Mesothelial cell of epicardium (in vitro differentiated cells): ENCODE measurements at regions not wholly inside any gene's neighbourhood (a gene's known extent, or its start where the extent isn't known, plus 50 kb on each side); places are given as distances from the start of the nearest gene placed in this dataset.

Experiments used
- DNase-seq, 2 experiments: peaks; one replicate each; pipeline ENCODE4 v3.0.0; 2021; ENCODE audit warnings: low spot score in 2 of 2; ENCODE audit not compliant: unreplicated experiment in 2 of 2
- H3K27ac Mint-ChIP-seq: 2 replicates; pipeline ENCODE4 v1.8.0; 2021; ENCODE audit warnings: mixed read lengths
- H3K27me3 Mint-ChIP-seq: 2 replicates; pipeline ENCODE4 v1.8.0; 2021; ENCODE audit warnings: low read depth, mixed read lengths
- H3K36me3 Mint-ChIP-seq: 2 replicates; pipeline ENCODE4 v1.8.0; 2021; ENCODE audit warnings: mixed read lengths
- H3K4me1 Mint-ChIP-seq: 2 replicates; pipeline ENCODE4 v1.8.0; 2021; ENCODE audit warnings: mixed read lengths
- H3K4me3 Mint-ChIP-seq: 2 replicates; pipeline ENCODE4 v1.8.0; 2021; ENCODE audit warnings: mild to moderate bottlenecking, moderate library complexity, mixed read lengths
- H3K9me3 Mint-ChIP-seq: 2 replicates; pipeline ENCODE4 v1.8.0; 2021; ENCODE audit warnings: mixed read lengths
- TF ChIP-seq, protein P1 (sequence below): fragments of 200-600 bp; sonication (generic); IDR thresholded peaks from one replicate; pipeline ENCODE4 v1.5.0; 2021; ENCODE audit warnings: antibody characterized with exemption; ENCODE audit not compliant: unreplicated experiment

DNA sequence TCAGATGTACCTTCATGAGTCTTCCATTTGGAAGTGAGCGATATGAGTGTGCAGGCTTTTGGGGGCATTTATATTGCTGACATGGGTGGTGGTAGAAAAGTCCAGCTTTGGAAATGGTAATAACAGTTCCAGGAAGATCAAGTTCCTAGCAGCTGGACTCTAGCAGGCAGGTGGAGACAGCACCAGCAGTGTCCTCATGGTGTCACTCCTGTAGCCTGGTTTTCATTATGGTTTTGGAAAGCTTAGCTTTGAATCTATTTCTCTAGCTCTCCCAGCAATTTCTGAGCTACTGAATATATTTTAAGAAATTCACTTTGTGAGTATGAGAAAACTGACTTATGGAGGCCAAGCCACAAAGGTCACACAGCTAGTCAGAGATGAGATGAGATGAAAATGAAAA, 523.2 kb upstream of the HTR2A start:
- no peaks in the 10 kb centered on the region for H3K27me3 Mint-ChIP-seq
- no peak overlapping the region for H3K27ac Mint-ChIP-seq
- TF ChIP-seq, protein P1, sequence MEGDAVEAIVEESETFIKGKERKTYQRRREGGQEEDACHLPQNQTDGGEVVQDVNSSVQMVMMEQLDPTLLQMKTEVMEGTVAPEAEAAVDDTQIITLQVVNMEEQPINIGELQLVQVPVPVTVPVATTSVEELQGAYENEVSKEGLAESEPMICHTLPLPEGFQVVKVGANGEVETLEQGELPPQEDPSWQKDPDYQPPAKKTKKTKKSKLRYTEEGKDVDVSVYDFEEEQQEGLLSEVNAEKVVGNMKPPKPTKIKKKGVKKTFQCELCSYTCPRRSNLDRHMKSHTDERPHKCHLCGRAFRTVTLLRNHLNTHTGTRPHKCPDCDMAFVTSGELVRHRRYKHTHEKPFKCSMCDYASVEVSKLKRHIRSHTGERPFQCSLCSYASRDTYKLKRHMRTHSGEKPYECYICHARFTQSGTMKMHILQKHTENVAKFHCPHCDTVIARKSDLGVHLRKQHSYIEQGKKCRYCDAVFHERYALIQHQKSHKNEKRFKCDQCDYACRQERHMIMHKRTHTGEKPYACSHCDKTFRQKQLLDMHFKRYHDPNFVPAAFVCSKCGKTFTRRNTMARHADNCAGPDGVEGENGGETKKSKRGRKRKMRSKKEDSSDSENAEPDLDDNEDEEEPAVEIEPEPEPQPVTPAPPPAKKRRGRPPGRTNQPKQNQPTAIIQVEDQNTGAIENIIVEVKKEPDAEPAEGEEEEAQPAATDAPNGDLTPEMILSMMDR: no peak
- H3K9me3 Mint-ChIP-seq: no peaks in the 10 kb centered on the region
- DNase-seq: no peak
- no peaks in the 10 kb centered on the region for H3K36me3 Mint-ChIP-seq
- no peaks in the 10 kb centered on the region for H3K4me1 Mint-ChIP-seq
- no peak overlapping the region for H3K4me3 Mint-ChIP-seq

- Mint-ChIP-seq H3K4me3 (no peak overlapping the region), H3K9me3 (no peaks in the 10 kb centered on the region)
Measured at GRCh38 chr13:47418206-47418920, 521.5 kb upstream of the HTR2A start.

DNA sequence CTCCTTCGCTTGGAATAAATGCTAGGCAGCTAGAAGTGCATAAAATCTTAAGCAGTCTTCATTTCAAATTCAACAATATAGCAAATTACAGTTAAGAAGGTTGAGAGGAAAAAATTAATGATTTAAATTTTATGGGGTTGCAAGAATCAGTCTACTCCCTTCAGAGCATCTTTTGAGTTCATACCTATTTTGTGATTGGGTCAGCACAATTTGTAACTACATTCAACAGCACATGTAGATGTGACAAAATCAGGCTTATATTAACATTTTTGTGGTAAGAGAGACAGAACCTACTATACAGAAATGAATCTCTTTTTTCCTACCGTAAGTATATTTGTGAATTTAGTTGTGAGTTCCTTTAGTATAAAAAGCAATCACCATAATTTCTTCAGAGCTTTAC, 520.6 kb upstream of the HTR2A start:
- DNase-seq: no peak
- Mint-ChIP-seq H3K27ac (no peak overlapping the region), H3K4me1 (peaks cover 4% of the 10 kb centered on the region), H3K9me3 (no peaks in the 10 kb centered on the region), H3K4me3 (no peak overlapping the region), H3K27me3 (no peaks in the 10 kb centered on the region), H3K36me3 (no peaks in the 10 kb centered on the region)
- TF ChIP-seq, protein P1: no peak

More at GRCh38 chr13:47418206-47418920, 521.5 kb upstream of the HTR2A start:
- TF ChIP-seq, protein P1: no peak
- Mint-ChIP-seq H3K4me1 (peaks cover 3% of the 10 kb centered on the region), H3K27me3 (no peaks in the 10 kb centered on the region), H3K36me3 (no peaks in the 10 kb centered on the region), H3K27ac (no peak overlapping the region)
- DNase-seq: no peak

- H3K27me3 Mint-ChIP-seq: no peaks in the 10 kb centered on the region
- TF ChIP-seq, protein P1: no peak
- H3K4me3 Mint-ChIP-seq: no peak overlapping the region
- no peaks in the 10 kb centered on the region for H3K36me3 Mint-ChIP-seq
- H3K4me1 Mint-ChIP-seq: peaks cover 4% of the 10 kb centered on the region
- no peak overlapping the region for H3K27ac Mint-ChIP-seq
- no peak for DNase-seq
- H3K9me3 Mint-ChIP-seq: no peaks in the 10 kb centered on the region
Measured at GRCh38 chr13:47415048-47415447, 518.2 kb upstream of the HTR2A start.

GRCh38 chr13:47413526-47413925, 516.7 kb upstream of the HTR2A start:
- no peak overlapping the region for H3K27ac Mint-ChIP-seq
- peaks cover 4% of the 10 kb centered on the region for H3K4me1 Mint-ChIP-seq
- no peaks in the 10 kb centered on the region for H3K27me3 Mint-ChIP-seq
- TF ChIP-seq, protein P1: no peak
- H3K36me3 Mint-ChIP-seq: no peaks in the 10 kb centered on the region
- no peak for DNase-seq
- H3K9me3 Mint-ChIP-seq: no peaks in the 10 kb centered on the region
- no peak overlapping the region for H3K4me3 Mint-ChIP-seq
